GM18520 (cell line): ENCODE measurements at regions not wholly inside any gene's neighbourhood (a gene's known extent, or its start where the extent isn't known, plus 50 kb on each side); places are given as distances from the start of the nearest gene placed in this dataset.
A peak's percentile ranks its signal among the peaks of the same experiment; 100 is the strongest.

Source experiments
- ATAC-seq: cut with Tn5 transposase; IDR thresholded peaks from one replicate; pipeline ENCODE4 v1.9.1; 2021; ENCODE audit not compliant: unreplicated experiment

- no peak for ATAC-seq
Observed at GRCh38 chr4:110953191-110953590, 330.3 kb upstream of the PITX2 start.

GRCh38 chr4:110953898-110954297 is 331.0 kb upstream of the PITX2 start:
- no peak for ATAC-seq

- no peak for ATAC-seq
Observed at GRCh38 chr4:110955748-110956147, 332.9 kb upstream of the PITX2 start.

GRCh38 chr4:110959041-110959643 is 336.3 kb upstream of the PITX2 start:
- no peak for ATAC-seq

- no peak for ATAC-seq
Observed at GRCh38 chr4:110961066-110961465, 338.2 kb upstream of the PITX2 start.

- ATAC-seq, result no peak
Observed at GRCh38 chr4:110962616-110963015, 339.7 kb upstream of the PITX2 start.

- ATAC-seq, result no peak
Observed at GRCh38 chr4:110963662-110964280, 340.9 kb upstream of the PITX2 start.

- ATAC-seq, result no peak
Observed at GRCh38 chr4:110967936-110968335, 345.1 kb upstream of the PITX2 start.

GRCh38 chr4:110970642-110971041 is 347.8 kb upstream of the PITX2 start:
- ATAC-seq, result peak; percentile 72

- no peak for ATAC-seq
Observed at GRCh38 chr4:110975338-110975737, 352.5 kb upstream of the PITX2 start.

GRCh38 chr4:110977554-110977953 is 354.7 kb upstream of the PITX2 start:
- no peak for ATAC-seq

- no peak for ATAC-seq
Observed at GRCh38 chr4:110978761-110979160, 355.9 kb upstream of the PITX2 start.

GRCh38 chr4:110982486-110982885 is 359.6 kb upstream of the PITX2 start:
- ATAC-seq, result no peak

- ATAC-seq, result no peak
Observed at GRCh38 chr4:110988722-110989121, 365.8 kb upstream of the PITX2 start.

GRCh38 chr4:110989125-110989524 is 366.2 kb upstream of the PITX2 start:
- no peak for ATAC-seq

GRCh38 chr4:110994781-110995180 is 371.9 kb upstream of the PITX2 start:
- ATAC-seq, result no peak

- no peak for ATAC-seq
Observed at GRCh38 chr4:110998320-110998719, 375.4 kb upstream of the PITX2 start.

- ATAC-seq, result no peak
Observed at GRCh38 chr4:111011458-111011857, 388.6 kb upstream of the PITX2 start.

GRCh38 chr4:111013846-111014245 is 391.0 kb upstream of the PITX2 start:
- ATAC-seq, result no peak

GRCh38 chr4:111014537-111014936 is 391.7 kb upstream of the PITX2 start:
- no peak for ATAC-seq

- ATAC-seq, result no peak
Observed at GRCh38 chr4:111016416-111016815, 393.5 kb upstream of the PITX2 start.

GRCh38 chr4:111018216-111018615 is 395.3 kb upstream of the PITX2 start:
- no peak for ATAC-seq

- no peak for ATAC-seq
Observed at GRCh38 chr4:111020476-111020875, 397.6 kb upstream of the PITX2 start.
